Frontal cortex (tissue), 3 donors: ENCODE measurements at regions not wholly inside any gene's neighbourhood (a gene's known extent, or its start where the extent isn't known, plus 50 kb on each side); places are given as distances from the start of the nearest gene placed in this dataset.

ENCODE experiments used
- DNase-seq, 2 donors: peaks; one replicate each; pipeline ENCODE4 v3.0.0; 2012; ENCODE audit warnings: low spot score in 2 of 2
- FAIRE-seq: peaks from 2 replicates; lab custom pipeline; 2012; peaks lifted over from hg19 to GRCh38; lab: Jason Lieb, UNC
- donor health status: control.
- donor health status: control.
- donor health status: control.

DNA sequence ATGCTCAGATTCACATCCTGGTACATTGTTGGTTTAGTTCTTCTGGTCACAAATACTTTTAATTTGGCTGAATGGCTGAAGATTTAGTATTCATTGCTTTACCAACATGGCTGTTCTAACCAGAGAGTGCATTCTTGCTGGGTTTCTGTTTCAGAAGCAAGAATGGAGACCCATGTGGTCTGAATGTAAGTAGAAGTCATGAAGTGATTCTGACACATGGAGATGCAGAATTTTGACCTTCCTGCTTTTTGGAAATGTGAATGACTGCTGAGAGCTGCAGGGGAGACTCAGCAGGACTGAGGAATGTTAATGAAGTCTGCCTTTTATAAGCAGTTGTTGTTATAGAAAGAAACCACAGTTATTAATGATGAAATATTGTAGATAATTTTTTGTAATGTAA is 576.1 kb upstream of the MARCKS start:
- FAIRE-seq, result no peak
- no peak for DNase-seq

- no peak for FAIRE-seq
These were observed 575.7 kb upstream of the MARCKS start for GRCh38 chr6:113281431-113281830.

DNA sequence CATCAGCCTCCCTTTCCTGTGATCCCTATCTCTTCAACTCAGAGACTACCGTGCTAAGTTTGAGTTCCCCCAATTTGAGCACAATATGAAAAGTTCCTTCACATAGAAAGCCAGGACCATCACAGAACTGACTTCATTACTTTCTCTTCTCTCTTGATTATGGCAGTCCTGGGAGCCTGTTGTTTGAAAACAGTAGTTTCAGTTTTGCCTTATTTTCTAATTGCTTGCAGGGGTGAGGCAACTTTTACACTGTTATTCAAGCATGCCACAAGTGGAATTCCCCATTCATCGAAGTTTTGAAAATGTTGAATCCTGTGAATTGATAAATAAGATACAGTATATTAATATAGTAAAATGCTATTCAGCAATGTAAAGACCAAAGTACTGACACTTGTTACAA is 569.7 kb upstream of the MARCKS start:
- no peak for FAIRE-seq
- no peak for DNase-seq

More at GRCh38 chr6:113281431-113281830, 575.7 kb upstream of the MARCKS start:
- no peak for DNase-seq

GRCh38 chr6:113288409-113288808 is 568.7 kb upstream of the MARCKS start:
- FAIRE-seq (no peak), DNase-seq (no peak)

DNA sequence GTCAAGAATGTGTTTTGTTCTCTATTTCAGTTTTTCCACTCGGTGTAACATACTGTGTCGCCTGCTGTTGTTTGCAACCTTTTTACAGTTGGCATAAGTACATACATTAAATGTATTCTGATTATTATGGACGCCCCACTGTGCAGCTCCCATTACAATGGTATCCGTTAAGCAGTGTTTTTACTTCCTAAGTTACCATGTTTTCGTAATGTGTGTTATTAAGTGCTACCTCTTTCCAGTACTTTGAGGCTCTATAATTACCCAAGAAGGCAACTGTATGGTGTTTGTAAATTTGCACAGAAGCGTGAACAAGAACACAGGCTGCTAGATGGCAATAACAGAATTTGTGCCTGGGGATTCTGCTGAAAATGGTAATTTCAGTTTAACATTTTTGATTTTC is 568.0 kb upstream of the MARCKS start:
- DNase-seq, result no peak
- FAIRE-seq, result no peak

DNA sequence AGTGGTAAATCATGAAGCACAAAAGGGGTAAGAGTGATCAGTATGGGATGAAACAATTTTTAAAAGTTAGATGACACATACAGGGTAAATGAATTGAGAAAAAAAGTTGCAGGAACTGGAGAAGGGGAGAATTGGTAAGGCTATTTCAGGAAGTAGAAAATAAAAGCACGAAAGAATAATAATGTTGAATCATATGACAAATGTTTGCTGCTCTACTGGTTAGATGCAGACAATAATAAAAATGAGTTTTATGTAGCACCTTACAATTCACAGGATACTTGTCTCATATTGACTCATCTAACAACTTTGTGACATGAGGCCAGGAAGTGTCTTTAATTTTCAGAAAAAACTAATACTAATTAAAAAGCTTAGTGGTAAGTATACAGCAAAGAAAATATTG is 566.5 kb upstream of the MARCKS start:
- FAIRE-seq, result no peak
- no peak for DNase-seq

DNA sequence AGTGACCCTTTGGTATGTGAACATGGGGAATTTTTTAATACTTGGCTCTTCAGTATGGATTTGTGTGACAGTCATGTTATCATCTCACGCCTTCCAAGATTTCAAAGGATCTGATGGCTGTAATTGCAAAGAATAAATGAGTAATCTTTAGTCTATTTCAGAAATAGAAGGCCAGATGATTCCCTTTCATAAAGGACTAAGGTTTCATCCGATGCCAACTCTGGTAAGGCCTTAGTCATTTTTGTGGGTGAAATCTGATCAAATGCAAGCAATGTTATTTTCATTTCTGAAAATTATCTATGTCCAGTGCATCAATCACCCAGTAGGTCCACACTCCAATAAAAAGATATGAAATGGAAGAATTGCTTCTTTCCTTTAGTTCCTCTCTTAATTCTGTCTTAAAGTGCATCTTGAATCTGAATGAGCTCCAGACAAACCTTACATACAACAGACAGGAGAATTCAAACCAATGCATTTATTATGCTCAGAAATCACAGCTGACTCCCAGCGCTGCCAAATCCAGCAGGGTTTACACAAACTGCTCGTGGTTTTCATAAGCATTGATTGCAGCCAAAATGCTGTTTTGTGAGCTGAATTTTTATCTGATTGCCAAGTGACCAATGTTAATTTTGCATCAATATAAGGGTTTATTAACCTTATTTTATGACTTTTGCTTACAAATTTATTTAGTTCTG is 565.2 kb upstream of the MARCKS start:
- no peak for DNase-seq

DNA sequence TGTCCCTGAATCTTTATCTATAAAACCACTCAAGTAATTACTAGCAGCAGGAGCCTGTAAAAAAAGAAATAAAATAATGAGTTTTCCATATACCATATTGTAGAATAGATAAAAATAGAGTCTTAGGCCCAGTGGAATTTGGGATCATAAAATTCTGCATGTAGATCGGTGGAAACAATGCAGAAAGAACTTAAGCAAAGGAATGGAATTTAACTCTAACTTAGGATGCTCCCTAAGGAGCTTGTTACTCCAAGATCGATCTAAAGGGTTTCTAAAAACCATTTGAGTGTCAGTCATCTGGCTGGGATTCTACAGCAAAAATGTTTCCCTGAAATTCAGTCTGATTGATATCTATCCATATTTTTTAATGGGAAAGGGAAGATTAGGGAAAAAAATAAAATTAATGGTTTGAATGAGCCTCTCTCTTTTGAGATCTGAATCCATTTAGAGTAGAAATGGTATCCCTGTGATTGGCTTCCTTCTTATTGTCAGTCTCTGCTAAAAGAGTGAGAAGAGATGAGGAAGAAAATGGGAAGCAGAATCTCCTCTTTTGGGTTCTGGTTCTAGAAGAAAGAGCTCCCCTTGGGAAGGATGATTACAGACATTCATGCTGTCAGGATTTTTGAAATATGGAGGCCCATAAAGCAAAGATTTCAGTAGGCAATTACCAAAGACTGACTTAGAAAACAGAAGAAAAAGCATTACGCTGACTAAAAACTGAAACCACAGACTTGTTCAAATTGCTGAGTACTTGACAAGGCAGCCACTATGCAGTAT is 564.3 kb upstream of the MARCKS start:
- FAIRE-seq (no peak), DNase-seq (no peak)

More for the DNA sequence above, 565.2 kb upstream of the MARCKS start:
- no peak for FAIRE-seq

- DNase-seq, result no peak
- FAIRE-seq, result no peak
These were observed 563.8 kb upstream of the MARCKS start for GRCh38 chr6:113293423-113293740.

DNA sequence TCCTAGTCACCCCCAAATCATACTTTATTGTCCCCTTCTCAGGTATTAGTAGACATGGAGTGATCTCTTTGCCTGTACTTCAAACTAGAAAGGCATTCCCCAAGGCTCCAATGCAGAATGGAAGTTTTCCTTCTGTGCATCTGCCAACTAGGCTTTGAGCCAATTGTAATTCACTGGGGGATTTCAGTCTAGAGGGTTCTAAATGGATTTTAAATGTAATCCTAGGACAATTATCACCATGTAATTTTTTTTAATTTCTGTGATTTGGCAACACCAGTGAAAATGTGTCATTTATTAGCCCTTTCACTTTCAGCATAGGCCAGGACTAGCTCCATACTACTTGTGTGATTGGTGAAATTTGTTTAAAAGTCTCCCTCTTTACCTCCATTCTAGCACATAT is 557.6 kb upstream of the MARCKS start:
- no peak for FAIRE-seq
- DNase-seq, result no peak

DNA sequence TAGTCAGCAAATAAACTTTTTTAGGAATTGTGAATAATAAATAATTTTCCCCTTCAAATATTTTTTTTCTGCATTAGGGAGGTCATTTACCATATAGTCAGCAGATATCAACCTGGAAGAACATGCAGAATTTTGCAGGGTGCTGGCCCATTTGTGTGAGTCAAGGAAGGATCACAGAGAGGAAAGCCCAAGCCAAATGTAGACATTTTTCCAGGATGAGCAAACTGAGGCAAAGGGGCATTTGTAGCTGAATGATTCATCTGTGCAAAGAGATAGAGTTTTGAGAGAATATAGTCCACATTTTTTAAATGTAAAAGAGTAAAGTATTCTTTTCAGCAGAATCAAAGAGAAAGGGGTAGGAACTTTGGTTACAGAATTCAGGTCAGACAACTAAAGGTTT is 555.5 kb upstream of the MARCKS start:
- no peak for FAIRE-seq
- no peak for DNase-seq

- DNase-seq (no peak), FAIRE-seq (no peak)
These were observed 553.0 kb upstream of the MARCKS start for GRCh38 chr6:113304116-113304515.

- DNase-seq (no peak), FAIRE-seq (no peak)
These were observed 550.5 kb upstream of the MARCKS start for GRCh38 chr6:113306552-113307145.

DNA sequence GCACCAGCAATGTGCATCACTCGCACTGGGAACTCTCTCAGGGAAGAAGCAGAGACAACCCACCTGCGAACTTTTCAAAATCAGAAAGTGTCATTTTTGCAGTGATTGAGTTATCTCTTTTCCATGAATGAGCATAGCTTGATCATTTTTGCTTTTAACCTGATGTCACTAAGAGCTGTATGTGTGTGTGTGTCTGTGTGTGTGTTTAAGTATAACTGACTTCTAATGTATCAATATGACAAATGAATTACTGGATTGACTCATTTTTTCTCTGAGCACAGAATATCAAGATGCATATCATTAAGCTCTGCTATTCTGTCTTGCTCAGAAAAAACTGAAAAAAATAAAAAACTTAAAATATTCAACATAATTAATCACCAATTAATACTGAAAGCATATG is 548.9 kb upstream of the MARCKS start:
- no peak for DNase-seq
- FAIRE-seq, result no peak

GRCh38 chr6:113313841-113314240 is 543.3 kb upstream of the MARCKS start:
- DNase-seq, result no peak

DNA sequence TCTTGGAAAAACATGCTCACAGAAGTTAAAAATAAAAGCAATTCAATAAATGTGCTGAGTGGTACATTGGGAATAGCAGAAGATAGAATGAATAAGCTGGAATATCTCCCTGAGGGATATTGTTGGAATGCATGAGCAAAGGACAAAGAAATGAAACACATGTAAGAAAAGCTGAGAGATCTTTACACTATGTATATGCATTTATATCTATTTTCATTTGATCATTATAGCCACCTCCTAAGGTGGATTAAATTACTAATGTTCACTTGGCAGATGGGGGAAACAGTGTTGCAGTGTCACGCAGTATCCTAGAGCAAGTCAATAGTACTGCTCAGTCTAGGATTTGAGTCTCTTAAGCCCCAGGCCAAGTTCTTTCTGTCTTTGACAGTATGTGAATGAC is 542.0 kb upstream of the MARCKS start:
- DNase-seq (no peak), FAIRE-seq (no peak)

More at GRCh38 chr6:113313841-113314240, 543.3 kb upstream of the MARCKS start:
- FAIRE-seq, result no peak

DNA sequence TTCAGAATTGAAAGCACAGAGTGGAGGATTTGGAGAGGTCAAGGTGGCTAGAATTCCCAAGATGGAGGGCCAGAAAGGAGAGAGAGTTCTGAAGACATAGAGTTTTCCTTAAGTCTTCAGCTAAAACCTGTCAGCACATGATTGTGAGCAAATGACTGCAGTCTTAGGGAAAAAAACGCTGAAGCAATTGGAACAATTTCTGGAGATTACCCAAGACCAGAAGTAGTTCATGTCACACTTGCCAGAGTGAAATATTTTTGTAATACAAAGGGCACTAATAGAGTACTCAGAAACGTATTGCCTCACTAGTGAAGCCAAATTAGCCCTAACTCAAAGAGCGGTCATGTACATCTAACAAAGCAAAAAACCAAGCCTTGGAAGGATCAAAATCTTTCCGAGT is 541.3 kb upstream of the MARCKS start:
- no peak for DNase-seq
- no peak for FAIRE-seq

- no peak for DNase-seq
- FAIRE-seq, result no peak
These were observed 539.7 kb upstream of the MARCKS start for GRCh38 chr6:113317442-113317841.

- FAIRE-seq (no peak), DNase-seq (no peak)
These were observed 539.1 kb upstream of the MARCKS start for GRCh38 chr6:113317891-113318574.

- FAIRE-seq (no peak), DNase-seq (no peak)
These were observed 538.6 kb upstream of the MARCKS start for GRCh38 chr6:113318575-113318917.

DNA sequence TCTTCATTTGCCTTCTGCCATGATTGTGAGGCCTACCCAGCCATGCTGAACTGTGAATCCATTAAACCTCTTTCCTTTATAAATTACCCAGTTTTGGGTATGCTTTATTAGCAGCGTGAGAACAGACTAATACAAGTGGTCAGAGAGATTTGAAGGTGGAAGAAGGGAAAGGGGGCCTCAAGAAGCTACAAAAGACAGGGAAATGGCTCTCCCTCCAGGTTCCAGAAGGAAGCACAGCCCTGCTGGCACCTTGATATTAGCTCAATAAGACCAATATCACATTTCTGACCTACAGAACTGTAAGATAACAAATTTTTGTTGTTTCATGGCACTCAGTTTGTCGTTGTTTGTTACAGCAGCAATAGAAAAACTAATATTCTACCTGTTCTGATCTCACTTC is 536.5 kb upstream of the MARCKS start:
- DNase-seq (no peak), FAIRE-seq (no peak)
